ENCODE measurements at regions not wholly inside any gene's neighbourhood (a gene's known extent, or its start where the extent isn't known, plus 50 kb on each side); places are given as distances from the start of the nearest gene placed in this dataset.

DNA sequence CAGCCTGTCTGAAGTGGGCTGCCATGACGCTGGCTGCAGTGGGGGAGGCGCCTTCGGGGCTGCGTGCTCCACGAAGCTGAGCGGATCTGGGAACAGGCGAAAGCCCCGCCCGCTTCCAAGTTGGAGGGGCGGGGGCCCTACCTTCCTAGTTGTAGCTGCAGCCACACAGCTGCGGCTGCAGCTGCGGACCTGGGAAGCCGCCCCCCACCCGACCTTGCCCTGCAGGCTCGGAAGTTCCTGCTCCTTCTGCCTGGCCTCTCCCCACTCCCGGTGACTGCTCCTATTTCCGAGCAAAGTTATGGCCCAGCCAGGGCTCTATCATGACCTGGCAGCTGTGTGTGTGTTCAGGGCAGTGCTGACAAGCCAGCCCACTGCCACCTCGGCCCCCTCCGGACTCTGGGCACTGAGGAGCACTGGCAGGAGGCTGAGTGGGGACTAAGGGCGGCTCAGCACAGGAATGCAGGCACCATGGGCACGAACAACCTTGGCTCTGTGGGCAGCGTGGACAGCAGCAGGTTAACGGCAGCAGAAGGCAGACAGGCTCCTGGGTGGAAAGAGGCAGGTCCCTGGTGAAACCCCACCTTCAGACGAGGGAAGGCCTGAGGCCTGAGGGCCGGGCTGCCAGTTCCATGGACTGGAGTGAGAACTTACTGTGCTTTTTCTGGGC is 352.4 kb upstream of the TMCO5A start:
- Histone ChIP-seq H3K9me3 (ENCODE audit: control insufficient read depth in 4 of 4, low read length in 3 of 4) (peaks cover 4 to 20% (median 12%) of the 10 kb centered on the region in 4 donors), H3K4me1 (ENCODE audit: control insufficient read depth in 4 of 4, insufficient read depth in 4 of 4, low read length in 3 of 4) (no peaks in the 10 kb centered on the region), H3K9ac (ENCODE audit: low read depth in 1 of 2, low read length in 2 of 2) (no peak overlapping the region), H3K27me3 (ENCODE audit: control insufficient read depth in 4 of 4, insufficient read depth in 4 of 4, low read length in 3 of 4) (no peaks in the 10 kb centered on the region), H3K36me3 (ENCODE audit: control insufficient read depth in 4 of 4, insufficient read depth in 3 of 4, low read depth in 1 of 4, low read length in 3 of 4) (no peaks in the 10 kb centered on the region), H3K27ac (ENCODE audit: low read depth in 1 of 2, low read length in 2 of 2) (no peak overlapping the region), H3K4me3 (ENCODE audit: low read depth in 1 of 3, low read length in 3 of 3) (peak overlapping the region in 1 of 3 donors; percentile 8)
- no peak for DNase-seq (ENCODE audit: low spot score)
- TF ChIP-seq RAD21 (IDR thresholded peaks at IDR 0.05) (no peak), SP1 (IDR thresholded peaks at IDR 0.05) (no peak), HNF4A (conservative IDR thresholded peaks at IDR 0.05) (no peak), EGR1 (IDR thresholded peaks at IDR 0.05; ENCODE audit: low read depth in 2 of 2) (no peak), HNF4G (IDR thresholded peaks at IDR 0.05) (no peak), RXRA (IDR thresholded peaks at IDR 0.05) (no peak), JUND (IDR thresholded peaks at IDR 0.05) (no peak), FOXA2 (IDR thresholded peaks at IDR 0.05) (no peak), FOXA1 (IDR thresholded peaks at IDR 0.05) (no peak), GABPA (IDR thresholded peaks at IDR 0.05 in 1 of 2, conservative IDR thresholded peaks at IDR 0.05 in 1 of 2) (no peak), NR2F2 (IDR thresholded peaks at IDR 0.05) (no peak), TAF1 (conservative IDR thresholded peaks at IDR 0.05) (no peak), YY1 (IDR thresholded peaks at IDR 0.05) (no peak)
- TF ChIP-seq, protein P1, sequence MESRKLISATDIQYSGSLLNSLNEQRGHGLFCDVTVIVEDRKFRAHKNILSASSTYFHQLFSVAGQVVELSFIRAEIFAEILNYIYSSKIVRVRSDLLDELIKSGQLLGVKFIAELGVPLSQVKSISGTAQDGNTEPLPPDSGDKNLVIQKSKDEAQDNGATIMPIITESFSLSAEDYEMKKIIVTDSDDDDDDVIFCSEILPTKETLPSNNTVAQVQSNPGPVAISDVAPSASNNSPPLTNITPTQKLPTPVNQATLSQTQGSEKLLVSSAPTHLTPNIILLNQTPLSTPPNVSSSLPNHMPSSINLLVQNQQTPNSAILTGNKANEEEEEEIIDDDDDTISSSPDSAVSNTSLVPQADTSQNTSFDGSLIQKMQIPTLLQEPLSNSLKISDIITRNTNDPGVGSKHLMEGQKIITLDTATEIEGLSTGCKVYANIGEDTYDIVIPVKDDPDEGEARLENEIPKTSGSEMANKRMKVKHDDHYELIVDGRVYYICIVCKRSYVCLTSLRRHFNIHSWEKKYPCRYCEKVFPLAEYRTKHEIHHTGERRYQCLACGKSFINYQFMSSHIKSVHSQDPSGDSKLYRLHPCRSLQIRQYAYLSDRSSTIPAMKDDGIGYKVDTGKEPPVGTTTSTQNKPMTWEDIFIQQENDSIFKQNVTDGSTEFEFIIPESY (IDR thresholded peaks at IDR 0.05), result no peak
- TF ChIP-seq, protein P2, sequence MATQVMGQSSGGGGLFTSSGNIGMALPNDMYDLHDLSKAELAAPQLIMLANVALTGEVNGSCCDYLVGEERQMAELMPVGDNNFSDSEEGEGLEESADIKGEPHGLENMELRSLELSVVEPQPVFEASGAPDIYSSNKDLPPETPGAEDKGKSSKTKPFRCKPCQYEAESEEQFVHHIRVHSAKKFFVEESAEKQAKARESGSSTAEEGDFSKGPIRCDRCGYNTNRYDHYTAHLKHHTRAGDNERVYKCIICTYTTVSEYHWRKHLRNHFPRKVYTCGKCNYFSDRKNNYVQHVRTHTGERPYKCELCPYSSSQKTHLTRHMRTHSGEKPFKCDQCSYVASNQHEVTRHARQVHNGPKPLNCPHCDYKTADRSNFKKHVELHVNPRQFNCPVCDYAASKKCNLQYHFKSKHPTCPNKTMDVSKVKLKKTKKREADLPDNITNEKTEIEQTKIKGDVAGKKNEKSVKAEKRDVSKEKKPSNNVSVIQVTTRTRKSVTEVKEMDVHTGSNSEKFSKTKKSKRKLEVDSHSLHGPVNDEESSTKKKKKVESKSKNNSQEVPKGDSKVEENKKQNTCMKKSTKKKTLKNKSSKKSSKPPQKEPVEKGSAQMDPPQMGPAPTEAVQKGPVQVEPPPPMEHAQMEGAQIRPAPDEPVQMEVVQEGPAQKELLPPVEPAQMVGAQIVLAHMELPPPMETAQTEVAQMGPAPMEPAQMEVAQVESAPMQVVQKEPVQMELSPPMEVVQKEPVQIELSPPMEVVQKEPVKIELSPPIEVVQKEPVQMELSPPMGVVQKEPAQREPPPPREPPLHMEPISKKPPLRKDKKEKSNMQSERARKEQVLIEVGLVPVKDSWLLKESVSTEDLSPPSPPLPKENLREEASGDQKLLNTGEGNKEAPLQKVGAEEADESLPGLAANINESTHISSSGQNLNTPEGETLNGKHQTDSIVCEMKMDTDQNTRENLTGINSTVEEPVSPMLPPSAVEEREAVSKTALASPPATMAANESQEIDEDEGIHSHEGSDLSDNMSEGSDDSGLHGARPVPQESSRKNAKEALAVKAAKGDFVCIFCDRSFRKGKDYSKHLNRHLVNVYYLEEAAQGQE (IDR thresholded peaks at IDR 0.05), result no peak
- TF ChIP-seq, protein P3, sequence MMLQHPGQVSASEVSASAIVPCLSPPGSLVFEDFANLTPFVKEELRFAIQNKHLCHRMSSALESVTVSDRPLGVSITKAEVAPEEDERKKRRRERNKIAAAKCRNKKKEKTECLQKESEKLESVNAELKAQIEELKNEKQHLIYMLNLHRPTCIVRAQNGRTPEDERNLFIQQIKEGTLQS (IDR thresholded peaks at IDR 0.05), result no peak
- TF ChIP-seq, protein P4, sequence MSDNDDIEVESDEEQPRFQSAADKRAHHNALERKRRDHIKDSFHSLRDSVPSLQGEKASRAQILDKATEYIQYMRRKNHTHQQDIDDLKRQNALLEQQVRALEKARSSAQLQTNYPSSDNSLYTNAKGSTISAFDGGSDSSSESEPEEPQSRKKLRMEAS (IDR thresholded peaks at IDR 0.05), result no peak
- TF ChIP-seq, protein P5, sequence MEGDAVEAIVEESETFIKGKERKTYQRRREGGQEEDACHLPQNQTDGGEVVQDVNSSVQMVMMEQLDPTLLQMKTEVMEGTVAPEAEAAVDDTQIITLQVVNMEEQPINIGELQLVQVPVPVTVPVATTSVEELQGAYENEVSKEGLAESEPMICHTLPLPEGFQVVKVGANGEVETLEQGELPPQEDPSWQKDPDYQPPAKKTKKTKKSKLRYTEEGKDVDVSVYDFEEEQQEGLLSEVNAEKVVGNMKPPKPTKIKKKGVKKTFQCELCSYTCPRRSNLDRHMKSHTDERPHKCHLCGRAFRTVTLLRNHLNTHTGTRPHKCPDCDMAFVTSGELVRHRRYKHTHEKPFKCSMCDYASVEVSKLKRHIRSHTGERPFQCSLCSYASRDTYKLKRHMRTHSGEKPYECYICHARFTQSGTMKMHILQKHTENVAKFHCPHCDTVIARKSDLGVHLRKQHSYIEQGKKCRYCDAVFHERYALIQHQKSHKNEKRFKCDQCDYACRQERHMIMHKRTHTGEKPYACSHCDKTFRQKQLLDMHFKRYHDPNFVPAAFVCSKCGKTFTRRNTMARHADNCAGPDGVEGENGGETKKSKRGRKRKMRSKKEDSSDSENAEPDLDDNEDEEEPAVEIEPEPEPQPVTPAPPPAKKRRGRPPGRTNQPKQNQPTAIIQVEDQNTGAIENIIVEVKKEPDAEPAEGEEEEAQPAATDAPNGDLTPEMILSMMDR (IDR thresholded peaks at IDR 0.05; ENCODE audit: low read depth, low read length, missing input control), result no peak
- 91% methylated on average over 25 of the region's 25 CpGs for WGBS

Measured in liver (tissue), 8 donors.